LNCaP clone FGC (cell line): ENCODE measurements at regions not wholly inside any gene's neighbourhood (a gene's known extent, or its start where the extent isn't known, plus 50 kb on each side); places are given as distances from the start of the nearest gene placed in this dataset.

Source experiments
- DNase-seq: peaks from one replicate; pipeline ENCODE4 v3.0.0-alpha.2; 2011; ENCODE audit warnings: low read depth
- H3K4me3 ChIP-seq: 2 replicates; pipeline ENCODE4 v1.5.1; 2011; ENCODE audit warnings: mild to moderate bottlenecking, low read depth, low read length, control low read depth
- CTCF ChIP-seq: IDR thresholded peaks from 2 replicates; pipeline ENCODE4 v1.5.1; 2012; ENCODE audit warnings: mild to moderate bottlenecking; ENCODE audit not compliant: control insufficient read depth, insufficient read depth; ENCODE audit errors: extremely low read depth

DNA sequence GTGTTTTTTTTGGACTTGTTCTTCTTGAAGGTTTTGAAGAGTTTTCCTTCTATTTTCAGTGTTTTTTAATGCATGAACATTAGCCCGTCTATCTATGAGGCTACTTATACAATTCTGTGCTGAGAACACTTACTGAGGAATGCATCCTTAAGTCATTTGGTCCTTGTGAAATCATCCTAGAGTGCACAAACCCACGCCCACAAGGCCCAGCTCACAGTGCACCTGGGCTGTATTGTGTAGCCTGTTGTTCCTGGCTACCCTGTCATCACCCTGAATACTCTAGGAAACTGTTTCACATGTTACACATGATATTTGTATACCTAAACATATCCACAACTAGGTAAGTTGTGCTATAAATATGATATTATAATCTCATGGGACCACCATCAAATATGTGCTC lies 1226.7 kb downstream of the NLGN4Y start:
- H3K4me3 ChIP-seq, result no peak overlapping the region
- DNase-seq, result no peak
- no peak for TF ChIP-seq CTCF

- no peak for DNase-seq
- no peak overlapping the region for H3K4me3 ChIP-seq
- no peak for TF ChIP-seq CTCF
Measured at GRCh38 chrY:15756266-15756665, 1231.9 kb downstream of the NLGN4Y start.

- no peak for TF ChIP-seq CTCF
- no peak overlapping the region for H3K4me3 ChIP-seq
- no peak for DNase-seq
Measured at GRCh38 chrY:15773579-15773978, 1249.2 kb downstream of the NLGN4Y start.

DNA sequence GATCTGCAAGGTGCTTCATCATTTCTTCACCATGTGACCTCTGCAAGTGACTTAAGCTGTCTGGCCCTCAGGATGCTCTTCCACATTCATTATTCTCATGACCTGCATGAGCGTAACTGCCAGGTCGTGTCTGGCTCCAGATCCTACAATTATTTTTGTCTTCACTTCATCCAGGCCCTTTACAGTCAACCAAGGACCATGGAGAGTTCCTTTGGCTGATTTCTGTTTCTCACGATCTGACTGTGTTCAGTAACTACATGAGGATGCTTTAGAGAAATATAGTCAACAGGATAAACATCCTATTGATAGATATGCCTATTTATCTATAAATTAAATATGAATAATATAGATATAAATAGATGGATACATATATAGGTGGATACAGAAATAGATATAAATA lies 1251.6 kb downstream of the NLGN4Y start:
- no peak for TF ChIP-seq CTCF
- no peak overlapping the region for H3K4me3 ChIP-seq
- no peak for DNase-seq

GRCh38 chrY:15779891-15780290 lies 1255.6 kb downstream of the NLGN4Y start:
- no peak overlapping the region for H3K4me3 ChIP-seq
- DNase-seq, result no peak
- TF ChIP-seq CTCF, result no peak

DNA sequence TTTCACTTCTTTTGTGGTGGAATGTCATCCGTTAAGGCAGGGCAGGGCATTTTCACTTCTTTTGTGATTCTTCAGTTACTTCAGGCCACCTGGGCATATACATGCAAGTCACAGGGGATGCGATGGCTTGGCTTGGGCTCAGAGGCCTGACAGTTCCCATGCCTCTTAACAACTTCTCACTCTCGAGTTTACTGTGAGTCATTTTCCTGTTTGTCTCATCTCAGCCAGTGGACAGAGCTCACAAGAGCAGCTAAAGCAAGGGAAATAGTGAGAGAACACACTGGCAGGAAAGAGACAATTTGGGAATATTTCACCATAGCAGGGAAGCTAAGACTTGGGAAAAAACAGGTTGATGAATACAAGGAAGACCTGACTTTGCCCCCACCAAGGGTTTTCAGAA lies 1275.7 kb downstream of the NLGN4Y start:
- no peak overlapping the region for H3K4me3 ChIP-seq
- no peak for DNase-seq
- TF ChIP-seq CTCF, result no peak

- no peak for DNase-seq
- TF ChIP-seq CTCF, result no peak
- H3K4me3 ChIP-seq, result no peak overlapping the region
Measured at GRCh38 chrY:15805985-15806384, 1281.7 kb downstream of the NLGN4Y start.
